GM18511 (cell line): ENCODE measurements at regions not wholly inside any gene's neighbourhood (a gene's known extent, or its start where the extent isn't known, plus 50 kb on each side); places are given as distances from the start of the nearest gene placed in this dataset.

Source experiments
- ATAC-seq: cut with Tn5 transposase; IDR thresholded peaks from one replicate; pipeline ENCODE4 v1.9.1; 2021; ENCODE audit warnings: mild to moderate bottlenecking, moderate library complexity; ENCODE audit not compliant: unreplicated experiment

GRCh38 chr2:71826826-71827523 lies 320.7 kb downstream of the CYP26B1 start:
- no peak for ATAC-seq

GRCh38 chr2:71826299-71826698 lies 321.4 kb downstream of the CYP26B1 start:
- ATAC-seq, result no peak

GRCh38 chr2:71824436-71824835 lies 323.2 kb downstream of the CYP26B1 start:
- ATAC-seq, result no peak

DNA sequence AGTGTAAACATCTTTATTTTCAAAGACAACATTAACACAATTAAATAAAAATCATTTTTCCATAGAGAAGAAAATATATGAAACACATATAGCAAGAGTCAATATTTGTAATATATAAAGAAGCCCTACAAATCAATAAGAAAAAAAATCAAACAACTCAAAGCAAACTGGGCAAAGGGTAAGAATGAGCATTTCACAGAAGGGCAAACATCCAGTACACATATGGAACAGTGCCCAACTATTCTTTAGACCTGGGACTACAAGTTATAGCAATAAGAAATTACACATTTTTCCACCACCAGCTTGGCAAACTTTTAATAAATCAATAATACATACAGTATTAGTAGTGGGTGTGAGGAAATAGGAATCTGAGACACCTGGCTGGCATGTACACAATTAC lies 324.1 kb downstream of the CYP26B1 start:
- no peak for ATAC-seq

GRCh38 chr2:71822463-71822862 lies 325.2 kb downstream of the CYP26B1 start:
- ATAC-seq, result no peak

GRCh38 chr2:71821856-71822255 lies 325.8 kb downstream of the CYP26B1 start:
- ATAC-seq, result no peak

DNA sequence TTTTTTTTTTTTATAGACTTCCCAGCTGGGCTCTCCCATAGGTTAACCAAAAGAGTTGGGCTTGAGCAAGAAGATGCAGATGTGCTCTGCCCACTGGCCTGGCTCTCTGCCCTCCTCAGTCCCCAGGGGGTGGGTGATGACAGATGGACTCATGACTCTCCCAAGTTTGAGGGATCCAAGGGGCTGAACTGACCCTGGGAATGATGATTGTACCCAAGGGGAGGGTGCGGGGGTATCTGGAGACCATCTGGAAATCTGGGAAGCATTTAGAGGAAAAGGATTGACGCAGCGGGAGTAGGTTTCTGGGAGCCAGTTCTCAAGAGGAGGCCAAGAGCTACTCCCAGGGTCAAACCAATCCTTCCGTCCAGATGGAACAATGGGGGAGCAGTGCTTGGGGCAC lies 330.8 kb downstream of the CYP26B1 start:
- no peak for ATAC-seq

DNA sequence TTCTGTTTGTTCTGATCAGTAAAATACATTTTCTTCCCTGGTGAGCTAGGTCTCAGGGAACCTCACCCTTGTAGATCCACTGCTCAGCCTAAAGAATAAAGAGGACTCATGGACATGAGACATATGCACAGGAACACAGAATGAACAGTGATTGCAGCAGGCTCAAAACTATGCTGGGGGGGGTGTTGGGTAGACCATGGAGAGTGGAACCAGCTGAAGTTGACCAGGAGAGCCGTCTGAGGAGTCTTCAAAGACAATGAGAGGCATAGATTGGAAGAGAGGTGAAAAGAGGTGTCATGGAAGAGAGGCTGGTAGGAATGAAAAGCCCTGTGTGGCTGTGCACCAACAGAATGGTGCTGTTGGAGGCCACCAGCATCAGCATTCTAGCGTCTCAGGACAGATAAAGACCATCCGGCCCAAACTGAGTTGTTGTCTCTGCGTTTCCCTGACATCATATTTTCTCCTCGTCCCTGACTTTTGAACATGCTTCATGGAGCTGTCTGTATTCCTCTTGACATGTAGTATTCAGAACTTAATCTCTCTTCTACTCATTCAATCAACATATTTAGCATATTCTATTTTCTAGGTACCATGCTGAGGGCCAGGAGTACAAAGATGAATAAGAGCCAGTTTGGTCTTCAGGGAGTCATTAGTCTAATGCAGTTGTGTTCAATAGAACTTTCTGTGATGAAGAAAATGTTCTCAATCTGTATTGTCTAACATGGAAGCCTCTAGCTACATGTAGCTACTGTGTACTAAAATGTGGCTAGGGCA lies 331.8 kb downstream of the CYP26B1 start:
- ATAC-seq, result no peak

GRCh38 chr2:71814885-71815284 lies 332.8 kb downstream of the CYP26B1 start:
- no peak for ATAC-seq

DNA sequence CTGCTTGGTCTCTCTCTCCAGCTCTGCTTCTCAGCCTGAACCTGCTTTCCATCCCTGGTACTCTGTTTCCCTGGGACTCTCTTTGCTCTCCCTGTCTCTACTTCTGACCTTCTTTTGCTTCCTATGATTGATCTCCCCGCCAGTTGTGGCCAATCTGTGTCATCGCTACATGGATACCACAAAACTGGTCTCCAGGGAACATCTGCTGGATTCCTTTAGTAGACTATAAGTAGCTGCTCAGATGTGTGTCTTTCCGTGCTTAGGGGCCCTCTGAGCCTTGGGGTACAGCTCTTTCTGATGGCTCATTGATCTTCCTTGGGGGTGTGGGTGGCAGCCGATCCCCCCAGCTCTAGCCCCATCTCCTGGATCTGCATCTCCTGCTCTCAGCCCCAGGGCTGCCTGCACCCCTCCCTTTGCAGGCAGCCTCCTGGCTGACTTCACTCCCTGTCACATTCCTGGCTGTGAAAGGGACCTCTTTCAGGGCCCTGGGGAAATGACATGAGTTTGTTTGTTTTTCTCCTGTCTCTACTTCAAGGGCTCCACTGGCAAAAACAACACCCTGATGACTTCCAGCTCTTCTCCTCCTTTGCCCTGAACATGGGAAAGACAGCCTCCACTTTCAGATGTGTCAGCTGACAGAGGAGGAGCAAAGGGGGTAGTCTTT lies 333.7 kb downstream of the CYP26B1 start:
- no peak for ATAC-seq

DNA sequence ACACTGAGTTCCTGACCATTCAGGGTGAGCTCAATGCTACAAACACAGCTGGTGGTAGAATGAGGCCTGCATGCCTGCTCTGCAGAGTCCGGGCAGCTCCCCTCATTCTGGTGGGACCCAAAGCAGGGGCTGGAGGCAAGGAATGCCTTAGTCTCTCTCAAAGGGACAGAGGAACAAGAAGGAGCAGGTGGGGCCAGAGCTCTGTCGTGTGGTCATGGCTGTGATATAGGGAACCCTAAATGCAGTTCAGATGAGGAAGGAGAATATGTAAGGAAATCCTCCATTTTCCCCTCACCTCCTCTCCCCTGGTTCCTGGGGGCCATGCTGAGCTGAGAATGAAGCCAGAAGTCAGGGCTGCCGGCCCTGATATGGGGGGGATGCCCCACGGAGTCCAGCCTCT lies 334.3 kb downstream of the CYP26B1 start:
- ATAC-seq, result no peak

DNA sequence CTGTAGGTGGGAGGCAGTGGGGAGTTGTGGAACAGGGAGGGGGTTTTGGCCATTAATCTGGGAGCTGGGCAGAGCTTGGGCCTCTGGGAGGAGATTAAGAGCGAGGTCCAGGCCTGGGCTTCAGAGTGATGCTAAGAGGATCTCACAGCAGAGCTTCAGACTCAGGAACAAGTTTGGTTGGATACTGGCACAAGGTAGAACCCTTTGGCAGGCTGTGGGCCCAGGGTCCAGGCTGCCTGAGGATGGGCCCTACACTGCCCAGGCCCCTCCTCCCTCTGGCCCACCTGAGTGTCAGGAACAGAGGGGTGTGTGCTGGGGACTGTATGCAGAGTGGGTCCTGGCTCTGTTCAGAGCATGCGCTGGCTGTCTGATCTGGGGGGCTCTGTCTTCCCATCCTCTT lies 334.9 kb downstream of the CYP26B1 start:
- ATAC-seq, result no peak

GRCh38 chr2:71811726-71812125 lies 335.9 kb downstream of the CYP26B1 start:
- ATAC-seq, result no peak

DNA sequence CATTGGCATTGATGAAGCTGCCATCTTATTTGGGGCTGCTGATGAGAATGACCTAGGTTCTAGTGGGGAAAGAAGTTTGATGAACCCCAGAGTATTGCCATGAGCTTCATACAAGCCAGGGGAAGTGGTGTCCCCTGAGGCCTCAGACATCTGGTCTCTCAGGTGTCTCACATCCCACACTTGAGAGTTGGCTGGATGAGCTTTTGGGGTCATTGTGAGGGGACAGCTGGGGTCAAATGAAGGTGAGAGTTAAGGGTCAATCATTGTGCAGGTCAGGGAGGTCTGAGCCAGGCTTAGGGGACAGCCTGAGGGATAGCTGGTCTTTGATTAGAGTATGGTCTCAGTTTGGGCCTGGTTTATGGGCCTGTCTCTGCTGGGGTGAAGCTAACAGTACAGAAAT lies 336.5 kb downstream of the CYP26B1 start:
- ATAC-seq, result no peak

DNA sequence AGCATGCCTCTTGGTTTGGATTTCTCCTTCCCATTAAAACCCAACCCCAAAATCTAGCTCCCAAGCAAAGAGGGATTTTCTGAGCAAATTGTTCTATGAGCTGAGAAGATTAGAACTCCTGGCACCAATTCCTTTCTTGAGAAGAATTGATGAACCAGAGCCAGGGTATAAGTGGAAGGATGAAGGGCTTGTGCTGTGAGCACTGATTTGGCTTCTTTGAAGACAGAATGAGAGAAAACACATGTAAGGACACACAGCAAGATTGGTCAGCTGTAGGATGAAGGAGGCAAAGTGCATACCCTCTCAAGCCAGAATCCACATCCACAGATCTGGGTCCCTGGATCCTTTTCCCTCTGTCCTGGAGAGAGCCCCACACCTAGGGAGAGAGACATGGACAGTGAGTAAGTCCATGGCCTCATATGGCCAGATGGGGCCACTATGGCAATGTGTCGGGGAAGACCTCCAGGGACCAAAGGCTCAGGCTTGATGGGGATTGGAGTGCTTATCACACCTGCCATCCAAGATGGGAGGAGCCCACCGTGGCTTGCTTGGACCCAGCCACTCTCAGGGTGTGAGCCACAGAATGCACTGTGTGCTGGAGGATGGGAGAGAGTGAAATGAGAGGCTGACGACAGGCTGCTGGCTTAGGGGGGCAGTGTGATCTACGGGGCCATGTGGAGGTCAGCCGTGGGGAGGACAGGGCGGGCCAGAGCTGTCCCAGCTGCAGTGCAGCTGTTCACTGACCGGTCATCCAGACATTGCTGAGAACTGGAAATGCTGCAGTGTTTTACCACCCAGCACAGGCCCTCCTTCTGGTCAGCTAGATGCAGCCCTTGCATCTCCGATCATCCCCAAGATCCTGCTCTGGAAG lies 339.8 kb downstream of the CYP26B1 start:
- ATAC-seq, result no peak

GRCh38 chr2:71806432-71806831 lies 341.2 kb downstream of the CYP26B1 start:
- ATAC-seq, result no peak

DNA sequence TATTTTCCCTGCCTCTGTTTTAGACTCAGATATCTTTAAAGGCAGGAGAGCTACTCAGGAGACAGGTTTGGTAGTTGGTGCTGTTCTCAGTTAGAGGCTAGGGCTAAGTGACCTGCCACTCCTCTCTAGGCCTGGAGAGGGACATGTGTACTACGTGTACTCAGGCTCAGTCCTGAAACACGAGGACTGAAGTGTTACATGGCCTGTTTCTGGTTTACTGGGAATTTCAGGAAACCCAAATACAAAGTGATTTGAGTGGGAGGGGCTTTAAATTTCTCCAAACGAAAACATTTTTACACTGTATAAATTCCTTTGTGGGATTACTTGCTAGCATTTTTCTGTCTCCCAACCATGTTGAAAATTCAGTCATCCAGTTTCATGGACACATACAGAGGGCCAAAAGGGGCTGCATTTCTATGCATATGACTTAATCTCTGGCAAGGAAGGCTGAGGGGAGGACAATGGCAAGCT lies 343.3 kb downstream of the CYP26B1 start:
- no peak for ATAC-seq

DNA sequence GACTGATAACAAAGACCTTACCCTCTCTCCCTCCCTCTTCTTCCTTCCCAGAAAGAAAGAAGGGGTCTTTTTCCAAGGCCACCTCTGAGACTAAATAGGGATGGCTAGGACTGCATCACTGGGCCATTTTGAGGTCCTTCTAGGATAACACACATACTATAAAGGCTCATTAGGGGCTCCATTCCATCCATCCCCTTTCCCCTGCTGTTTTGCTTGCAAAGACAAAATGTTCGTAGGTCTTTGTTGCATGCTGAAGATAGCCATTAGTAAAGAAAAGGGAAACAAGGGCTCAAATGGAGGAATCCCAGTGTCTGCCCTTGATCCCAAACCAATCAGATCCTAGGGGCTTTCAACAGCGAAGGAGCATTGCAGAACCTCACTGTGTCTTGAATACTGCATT lies 344.3 kb downstream of the CYP26B1 start:
- no peak for ATAC-seq

DNA sequence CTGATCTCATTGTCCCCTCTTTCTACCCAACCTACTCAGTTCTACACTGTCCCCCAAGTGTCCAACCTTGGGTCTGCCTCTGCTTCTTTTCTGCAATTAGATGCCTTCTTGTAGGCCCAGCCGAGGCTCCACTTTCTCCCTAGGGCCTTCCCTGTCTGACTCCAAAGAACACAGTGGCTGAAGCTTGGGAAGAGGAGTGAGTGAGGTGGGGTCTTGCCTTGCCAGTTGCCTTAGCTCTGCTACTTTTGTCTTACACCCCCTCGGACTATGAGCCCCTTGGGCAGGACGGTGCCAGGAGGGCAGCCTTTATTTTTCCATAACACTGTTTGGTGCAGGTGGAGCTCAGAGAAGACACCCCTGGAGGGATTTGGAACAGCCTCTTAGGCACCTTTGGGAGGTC lies 345.1 kb downstream of the CYP26B1 start:
- ATAC-seq, result no peak

- no peak for ATAC-seq
Measured at GRCh38 chr2:71801969-71802368, 345.7 kb downstream of the CYP26B1 start.

GRCh38 chr2:71801556-71801955 lies 346.1 kb downstream of the CYP26B1 start:
- no peak for ATAC-seq
